ENCODE measurements at regions not wholly inside any gene's neighbourhood (a gene's known extent, or its start where the extent isn't known, plus 50 kb on each side); places are given as distances from the start of the nearest gene placed in this dataset.
"Not testable (repeated sequence)": the region's sequence is repeated elsewhere in the genome, so short reads cannot be mapped to it uniquely, and the experiment has no call there.

DNA sequence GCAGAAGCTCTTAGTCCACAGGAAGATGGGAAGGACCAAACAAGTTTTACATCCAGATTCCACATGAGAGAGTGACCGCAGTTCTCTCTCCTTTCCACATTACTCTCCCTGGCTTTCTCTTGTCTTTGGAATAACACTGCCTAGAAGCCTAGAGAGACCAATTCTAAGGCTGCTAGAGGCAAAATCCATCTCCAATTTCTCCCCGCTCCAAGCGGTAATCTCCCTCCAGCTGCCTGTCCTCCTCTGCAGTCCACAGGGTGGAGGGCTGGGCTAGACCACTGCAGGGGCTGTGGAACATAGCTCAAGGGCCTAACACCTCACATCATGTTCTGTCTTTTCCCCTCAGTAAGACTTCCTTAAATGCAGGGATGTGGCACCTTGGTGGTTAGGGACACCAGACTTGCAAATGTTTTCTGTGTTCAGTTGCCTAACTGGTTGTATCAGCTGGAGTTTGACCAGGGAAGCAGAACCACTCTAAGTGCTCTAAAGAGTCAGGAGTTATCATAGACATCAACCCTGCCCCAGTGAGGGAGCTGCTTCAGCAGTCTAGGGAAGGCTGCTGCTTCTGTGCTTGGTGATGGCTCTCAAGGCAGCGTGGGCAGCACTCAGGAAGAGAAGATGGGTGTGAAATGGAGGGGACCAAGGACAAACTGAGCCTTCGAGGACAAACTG is 423.1 kb downstream of the BCOR start:
- DNase-seq (ENCODE audit: low read depth) = no peak

DNA sequence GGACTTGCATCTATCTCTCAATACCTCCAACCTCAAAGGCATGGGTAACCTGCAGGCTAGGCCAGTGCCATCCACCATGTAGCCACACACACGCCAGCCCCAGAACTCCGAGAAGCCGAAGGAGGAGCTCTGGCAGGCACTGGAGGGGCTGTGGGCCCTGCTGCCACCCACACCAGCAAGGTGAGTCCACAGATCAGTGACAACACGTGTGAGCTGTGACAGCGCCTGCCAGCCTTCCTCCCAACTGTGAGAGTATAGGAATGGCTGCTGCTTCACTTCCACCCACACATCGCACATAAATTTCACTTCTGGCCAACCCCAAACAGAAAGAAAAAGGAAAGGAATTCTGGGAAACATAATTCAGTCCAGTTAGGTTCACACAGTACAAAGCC is 422.6 kb downstream of the BCOR start:
- no peak for DNase-seq (ENCODE audit: low read depth)

DNA sequence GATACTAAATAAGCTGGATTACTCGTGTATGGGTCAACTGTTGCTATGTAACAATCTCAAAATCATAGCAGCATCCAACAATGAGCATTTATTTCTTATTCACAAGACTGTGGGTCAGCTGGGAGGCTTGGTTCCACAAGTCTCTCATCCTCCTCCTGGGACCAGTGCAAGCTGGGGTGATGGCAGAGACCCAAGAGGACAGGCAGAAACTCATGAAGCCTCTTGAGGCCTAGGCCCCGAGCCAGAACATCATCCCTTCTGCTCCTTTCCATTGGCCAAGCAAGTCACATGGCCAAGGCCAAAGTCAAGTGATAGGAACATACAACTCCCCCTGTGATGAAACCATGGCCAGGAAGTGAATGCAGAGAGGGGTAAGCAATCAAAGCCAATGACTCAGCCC is 422.1 kb downstream of the BCOR start:
- DNase-seq (ENCODE audit: low read depth) = no peak

DNA sequence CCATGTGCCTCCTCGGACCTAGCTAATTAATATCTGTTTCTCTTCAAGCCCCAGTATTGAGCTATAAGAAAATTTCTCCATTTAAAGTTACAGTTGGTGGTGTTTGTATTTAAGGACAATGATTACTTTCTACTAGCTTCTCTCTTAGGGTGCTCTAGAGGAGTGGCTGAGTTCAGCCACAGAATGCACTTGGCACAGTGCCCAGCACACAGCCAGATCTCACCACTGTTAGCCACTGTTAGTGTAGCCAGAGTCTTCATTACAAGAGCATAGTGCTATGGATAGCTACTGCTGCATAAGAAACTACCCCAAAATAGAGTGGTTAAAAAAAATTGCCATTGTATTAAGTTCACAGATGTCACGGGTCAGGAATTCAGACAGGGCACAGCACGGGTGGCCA is 421.3 kb downstream of the BCOR start:
- no peak for DNase-seq (ENCODE audit: low read depth)

DNA sequence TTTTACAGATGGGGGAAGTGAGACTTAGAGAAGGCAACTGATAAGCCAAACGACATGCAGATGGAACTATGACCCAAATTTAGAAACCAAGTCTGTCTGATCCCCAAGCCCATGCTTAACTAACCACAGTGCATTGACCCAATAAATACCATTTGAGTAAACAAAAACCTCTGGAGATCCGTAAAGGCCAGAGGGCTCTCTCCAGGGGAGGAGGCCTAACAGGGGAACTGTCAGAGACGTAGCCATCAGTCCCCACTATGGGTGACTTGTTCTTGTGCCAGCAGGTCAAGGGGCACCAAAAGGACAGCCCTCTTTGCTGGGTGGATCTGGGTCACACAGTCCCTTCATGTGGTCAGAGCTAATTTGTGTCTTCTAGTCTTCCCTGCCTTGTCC is 420.2 kb downstream of the BCOR start:
- DNase-seq (ENCODE audit: low read depth) = no peak

DNA sequence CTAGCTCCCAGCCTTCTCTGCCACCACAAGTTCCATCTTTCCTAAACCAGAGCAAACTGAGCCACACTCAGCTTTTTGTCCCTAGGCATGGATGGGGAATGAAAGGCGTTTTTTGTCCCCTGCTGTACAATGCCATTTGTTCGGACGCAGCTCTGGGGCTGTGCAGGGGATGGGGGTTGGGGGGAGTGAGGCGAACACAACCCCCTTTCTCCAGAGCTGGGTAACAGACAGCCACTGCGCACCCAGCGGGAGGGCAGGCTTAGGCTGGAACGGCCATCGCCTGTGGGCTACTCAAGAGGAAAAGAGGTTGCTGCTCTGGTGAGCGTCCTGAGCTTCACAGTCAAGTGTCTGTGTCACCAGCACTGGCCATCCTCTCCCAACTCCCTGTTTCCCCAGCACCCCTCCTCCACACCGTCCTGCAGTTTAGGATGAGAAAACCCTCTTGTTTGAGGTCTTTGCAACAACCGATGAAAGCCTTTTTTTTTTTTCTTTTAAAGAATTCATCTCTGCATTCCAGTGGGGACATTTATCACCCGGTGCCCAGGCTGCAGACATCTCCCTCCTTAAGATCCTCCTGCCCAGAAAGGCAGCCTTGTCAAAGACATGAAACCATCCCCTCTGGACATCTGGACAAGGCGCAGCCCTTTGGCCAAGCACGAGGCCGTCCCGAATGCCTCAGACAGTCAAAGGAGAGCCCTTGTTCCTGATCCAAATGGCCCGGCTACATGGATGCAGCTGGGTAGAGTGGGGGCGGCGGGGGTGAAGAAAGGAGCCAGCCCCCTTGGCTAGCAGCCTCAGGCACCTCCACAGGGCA is 419.6 kb downstream of the BCOR start:
- no peak for DNase-seq (ENCODE audit: low read depth)

DNA sequence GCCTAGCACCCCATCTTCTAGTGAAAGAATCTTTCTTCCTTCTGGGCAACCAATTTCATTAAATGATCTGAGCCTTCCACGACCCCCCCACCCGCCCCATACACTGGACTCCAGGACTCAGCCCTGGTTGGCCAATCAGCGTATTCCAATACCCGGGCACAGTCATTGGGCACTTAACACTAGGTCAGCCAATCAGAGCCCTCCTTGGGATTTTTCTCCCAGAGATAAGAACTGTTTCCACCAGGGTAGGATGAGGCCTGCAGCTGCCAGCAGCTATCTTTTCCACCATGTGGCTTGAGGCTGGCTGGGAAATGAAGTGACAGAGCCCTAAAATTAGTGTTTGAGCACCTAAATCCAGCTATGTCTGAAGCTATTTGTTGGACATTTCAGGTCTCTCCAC is 418.8 kb downstream of the BCOR start:
- no peak for DNase-seq (ENCODE audit: low read depth)

DNA sequence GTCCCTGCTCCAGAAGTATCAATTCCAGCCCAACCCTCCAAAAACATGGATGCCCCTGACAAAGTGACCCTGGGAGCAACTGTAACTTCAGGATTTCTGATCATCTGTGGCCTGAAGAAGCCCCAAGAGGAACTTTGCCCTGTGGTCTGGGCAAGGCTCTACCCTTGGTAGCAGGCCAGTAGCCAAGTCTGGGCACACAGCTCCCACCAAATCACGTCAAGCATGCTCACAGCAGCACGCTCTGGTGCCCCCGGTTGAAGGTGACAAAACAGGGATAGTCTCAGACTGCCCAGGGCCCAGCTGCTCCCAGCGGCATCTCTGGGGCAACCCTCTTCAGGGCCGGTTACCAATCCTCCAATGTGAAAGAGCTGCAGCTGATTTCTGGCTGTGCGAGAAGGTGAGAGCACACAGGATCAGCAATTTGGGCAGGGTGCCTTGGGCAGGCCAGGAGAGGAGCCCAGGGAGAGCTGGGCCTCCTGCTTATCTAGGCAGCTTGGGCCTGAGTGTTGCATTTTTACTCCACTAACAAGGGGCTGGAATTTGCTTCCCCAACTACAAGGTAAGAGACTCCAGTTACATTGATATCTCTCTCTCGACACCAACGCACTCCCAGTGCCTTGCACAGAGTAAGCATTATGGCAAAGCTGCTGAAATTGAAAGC is 418.1 kb downstream of the BCOR start:
- no peak for DNase-seq (ENCODE audit: low read depth)

DNA sequence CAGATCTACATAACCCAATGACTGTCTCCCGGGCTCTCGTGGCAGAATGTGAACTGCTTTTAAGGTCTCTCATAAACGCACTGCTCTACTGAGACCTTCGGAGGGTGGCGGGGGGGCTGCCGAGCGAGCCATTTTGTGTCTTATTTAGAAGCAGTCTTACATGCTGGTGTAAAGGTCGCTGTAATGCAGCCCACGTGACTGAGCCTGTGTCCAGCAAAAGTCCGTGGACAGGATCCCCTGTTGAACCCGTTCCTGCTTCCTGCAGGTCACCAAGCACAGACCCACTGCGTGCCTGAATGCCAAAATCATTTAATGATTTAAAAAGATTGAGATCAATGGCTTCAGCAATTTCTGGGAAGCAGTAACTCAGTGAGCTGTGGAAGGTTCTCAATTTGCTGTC is 415.9 kb downstream of the BCOR start:
- DNase-seq (ENCODE audit: low read depth) = no peak

DNA sequence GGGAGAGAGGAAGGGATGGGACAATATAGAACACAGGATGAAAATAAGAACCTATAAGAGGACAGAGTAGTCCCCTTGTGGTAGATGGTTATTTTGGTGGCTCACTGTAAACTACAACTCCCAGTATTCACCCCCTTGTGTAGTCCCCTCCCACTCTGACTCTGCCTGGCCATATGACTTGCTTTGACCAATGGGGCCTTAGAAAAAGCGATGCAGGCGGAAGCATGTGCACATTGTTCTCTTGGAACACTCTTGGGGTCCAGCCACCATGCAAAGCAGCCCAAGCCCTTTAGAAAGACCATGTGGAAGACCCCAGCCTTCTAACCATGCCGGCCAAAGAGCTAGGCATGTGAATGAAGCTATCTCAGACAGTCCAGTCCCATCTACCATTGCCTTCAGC is 415.0 kb downstream of the BCOR start:
- DNase-seq (ENCODE audit: low read depth) = no peak

DNA sequence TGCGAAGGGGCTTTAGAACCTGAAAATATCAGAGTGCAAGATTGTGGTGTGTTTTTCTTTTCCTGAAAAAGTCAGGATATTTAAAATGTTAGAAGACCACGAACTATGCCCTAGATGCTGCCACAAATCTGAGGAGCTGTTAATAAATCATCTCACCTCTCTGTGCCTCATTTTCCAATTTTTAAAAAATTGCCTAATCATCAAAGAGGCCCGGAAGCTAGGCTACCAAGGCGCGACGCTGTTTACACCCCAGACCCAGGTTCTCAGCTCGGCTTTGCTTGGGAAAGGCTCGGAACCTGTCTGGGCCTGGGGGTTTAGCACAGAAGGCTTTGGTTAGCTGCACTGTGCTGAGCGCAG is 409.6 kb downstream of the BCOR start:
- DNase-seq (ENCODE audit: low read depth) = no peak

DNA sequence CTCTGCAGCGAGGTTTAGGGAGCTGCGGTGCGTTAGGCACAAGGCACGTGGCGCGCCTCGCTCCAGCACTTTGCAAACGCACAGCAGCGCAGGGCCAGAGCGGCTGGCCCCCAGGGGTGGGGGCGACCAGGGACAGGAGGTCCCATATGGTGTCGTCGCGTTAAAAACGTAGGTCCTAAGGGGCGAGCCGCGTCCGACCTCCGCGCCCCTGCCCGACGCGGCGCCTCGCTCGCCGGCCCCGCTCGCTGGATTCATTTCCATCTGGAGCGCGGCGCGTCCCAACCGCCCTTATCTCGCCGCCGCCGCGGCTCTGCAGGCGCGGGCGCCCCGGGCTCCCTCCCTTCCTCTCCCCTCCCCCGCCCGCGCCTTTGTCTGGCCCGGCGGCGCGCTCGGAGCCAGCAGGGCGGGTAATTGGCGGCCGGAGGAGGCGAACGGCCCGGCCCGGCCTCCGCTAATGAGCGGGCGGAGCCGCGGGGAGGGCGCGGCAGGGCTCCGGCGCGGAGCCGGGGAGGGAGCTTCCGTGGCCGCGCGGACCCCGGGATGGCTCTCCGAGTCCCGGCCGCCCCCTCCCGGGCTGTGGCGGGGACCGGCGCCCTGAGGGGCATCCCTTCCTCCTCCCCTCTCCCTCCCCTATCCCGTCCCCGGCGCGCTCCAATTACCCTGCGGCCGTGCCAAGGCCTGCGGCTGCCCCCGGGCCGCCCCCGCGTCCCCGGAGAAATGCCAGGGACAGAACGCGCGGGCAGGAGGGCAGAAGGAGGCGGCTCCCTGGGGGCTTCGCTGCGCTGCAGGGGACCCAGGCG is 409.0 kb downstream of the BCOR start:
- no peak for DNase-seq (ENCODE audit: low read depth)

DNA sequence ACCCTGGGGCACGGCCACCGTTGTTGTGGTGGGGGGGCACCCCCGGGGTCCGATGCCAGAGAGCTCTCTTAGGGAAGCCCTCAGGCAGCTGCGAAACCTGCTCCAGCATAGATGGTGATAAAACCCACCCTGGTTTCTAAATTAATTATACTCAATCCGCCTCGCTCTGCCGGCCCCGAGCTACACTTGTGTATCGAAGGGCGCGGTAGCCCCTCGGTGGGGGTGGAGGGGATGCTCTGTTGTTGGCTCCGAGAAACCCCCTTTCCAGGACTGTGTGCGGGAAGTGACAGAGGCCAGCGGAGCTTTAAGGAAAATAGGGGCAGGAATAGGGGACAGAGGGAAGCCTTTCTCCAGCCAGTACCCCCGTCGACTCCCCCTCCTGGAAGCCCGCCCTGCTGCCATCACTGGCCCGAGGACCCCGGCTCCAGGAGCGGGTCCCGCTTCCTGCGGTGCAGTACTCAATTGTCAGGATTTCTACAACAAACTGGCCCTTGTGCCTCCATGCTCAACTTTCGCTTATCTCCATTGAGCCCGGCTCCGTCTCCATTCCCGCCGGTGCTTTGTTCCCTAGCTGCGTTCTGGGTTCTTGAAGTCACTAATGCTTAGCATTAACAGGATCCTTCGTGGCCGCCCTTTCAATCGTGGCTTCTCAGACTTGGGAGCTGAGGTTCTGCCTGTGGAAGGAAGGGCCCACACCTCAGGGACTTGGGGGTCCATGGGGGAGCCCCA is 408.2 kb downstream of the BCOR start:
- DNase-seq (ENCODE audit: low read depth) = no peak

DNA sequence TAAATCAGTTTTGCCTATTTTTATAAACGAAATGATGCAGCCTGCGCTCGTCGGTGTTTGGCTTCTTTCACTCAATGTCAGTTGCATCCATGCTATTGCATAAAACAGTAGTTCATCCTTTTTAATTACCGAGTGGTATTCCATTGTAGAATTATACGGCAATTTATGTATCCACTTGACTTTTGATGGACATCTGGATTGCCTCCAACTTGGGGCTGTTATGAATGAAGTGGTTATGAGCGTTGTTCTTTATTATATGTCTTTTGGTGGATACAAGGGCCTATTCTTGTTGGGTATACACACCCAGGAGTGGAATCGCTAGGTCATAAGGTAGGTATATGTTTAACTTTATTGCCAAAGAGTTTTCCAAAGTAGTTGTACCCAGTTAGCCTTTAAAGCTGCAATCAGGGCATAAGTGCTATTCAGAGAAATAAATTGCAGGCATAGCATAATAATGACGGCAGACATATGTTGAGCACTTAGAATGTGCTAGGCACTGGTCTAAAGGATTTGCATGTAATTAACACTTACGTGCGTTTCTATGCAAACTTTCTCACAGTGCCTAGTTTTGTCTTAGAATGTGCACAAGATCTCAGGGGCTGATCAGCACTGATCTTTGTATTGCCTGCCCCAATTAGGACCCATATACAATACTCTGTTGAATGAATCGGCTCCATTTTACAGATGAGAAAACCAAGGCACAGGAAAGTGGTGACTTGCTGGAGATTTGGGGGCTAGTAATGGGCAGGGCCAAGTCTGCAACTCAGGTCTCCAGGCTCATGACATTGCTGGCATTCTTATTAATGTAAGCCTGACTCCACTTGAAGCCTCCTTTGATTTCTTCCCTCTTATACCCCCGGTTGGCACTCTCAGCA is 407.0 kb downstream of the BCOR start:
- DNase-seq (ENCODE audit: low read depth) = no peak

DNA sequence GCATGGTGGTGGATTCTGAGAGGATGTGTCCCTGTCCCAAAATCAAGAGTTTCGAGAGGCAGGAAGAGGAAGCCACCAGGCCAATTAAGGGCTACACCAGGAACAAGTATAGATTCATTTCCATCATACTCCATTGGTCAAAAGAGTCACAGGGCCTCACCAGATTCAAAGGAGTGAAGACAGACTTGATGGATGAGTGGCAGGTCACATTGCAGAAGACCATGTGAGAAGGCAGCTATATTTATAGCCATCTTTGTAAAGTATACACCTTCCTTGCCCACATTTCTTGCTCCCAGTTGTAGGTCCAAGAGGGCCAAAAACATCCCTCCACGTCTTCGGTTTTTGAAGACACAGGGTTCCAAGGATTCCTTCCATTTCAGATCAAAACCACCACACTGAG is 406.0 kb downstream of the BCOR start:
- no peak for DNase-seq (ENCODE audit: low read depth)

DNA sequence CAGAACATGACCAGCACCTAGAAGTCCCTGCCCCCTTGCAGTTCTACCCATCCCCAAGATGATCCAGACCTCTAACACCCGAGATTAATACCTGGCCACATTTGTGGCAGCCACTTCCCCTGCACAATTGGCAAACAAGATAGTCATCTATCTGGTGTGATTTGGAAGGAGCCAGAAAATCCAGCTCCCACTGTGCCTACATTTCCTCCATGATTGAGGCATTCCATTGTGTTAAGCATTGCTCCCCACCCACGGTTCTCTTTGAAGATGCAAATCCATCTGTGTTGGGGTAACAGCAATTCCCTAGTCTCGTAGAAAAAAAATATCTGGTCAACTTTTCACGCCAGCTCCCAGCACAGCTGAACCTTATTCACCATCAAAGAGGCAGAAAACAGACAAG is 405.0 kb downstream of the BCOR start:
- DNase-seq (ENCODE audit: low read depth) = no peak

DNA sequence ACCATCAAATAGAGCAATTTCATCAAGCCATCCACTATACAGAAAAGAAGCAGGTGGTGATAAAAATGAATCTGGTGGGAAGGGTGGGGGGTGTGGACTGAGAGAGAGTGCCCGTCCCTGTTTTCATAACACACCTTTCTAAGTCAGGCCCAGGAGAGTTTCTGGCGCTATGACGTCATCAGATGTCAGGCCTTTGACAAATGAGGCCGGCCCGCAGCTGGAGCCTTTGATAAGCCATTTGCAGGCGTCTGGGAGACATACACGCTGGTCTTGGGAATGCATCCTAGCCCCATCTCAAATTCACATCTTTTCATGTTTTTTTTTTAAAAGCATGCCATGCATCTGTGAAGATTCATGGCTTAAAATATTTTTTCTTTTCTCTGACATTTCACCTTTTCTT is 404.5 kb downstream of the BCOR start:
- DNase-seq (ENCODE audit: low read depth) = no peak

DNA sequence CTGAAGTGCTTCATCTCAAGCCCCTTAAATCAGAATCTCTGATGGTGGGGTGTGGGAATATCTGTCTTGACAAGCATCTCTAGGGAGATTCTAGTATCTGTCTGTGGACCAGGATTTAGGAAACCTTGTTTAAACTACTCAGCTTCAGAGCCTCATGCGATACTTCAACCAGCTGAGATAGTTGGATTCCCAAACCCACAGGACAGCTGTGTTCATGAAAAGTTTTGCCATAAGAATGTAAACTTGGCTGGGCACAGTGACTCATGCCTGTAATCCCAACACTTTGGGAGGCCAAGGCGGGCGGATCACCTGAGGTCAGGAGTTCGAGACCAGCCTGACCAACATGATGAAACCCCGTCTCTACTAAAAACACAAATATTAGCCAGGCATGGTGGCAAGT is 395.1 kb downstream of the BCOR start:
- not testable (repeated sequence) for DNase-seq (ENCODE audit: low read depth)

DNA sequence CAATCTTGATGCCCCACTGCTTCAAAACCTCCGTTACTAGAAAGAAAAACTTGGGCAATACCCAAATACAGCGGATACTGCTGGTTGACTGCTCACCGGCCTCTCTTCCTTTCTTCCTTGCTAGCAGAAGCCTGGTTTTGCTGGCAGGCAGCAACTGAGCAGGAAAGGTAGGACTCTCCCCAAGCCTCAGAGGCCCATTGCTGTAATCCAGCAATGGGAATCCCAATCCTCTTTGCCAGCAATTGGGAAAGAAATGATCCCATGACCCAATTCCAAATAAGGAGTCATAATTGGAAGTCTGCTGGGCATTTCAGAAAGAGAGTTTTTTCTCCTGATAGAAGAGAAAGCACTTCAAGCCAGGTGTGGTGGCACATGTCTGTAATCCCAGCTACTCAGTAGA is 394.5 kb downstream of the BCOR start:
- no peak for DNase-seq (ENCODE audit: low read depth)

DNA sequence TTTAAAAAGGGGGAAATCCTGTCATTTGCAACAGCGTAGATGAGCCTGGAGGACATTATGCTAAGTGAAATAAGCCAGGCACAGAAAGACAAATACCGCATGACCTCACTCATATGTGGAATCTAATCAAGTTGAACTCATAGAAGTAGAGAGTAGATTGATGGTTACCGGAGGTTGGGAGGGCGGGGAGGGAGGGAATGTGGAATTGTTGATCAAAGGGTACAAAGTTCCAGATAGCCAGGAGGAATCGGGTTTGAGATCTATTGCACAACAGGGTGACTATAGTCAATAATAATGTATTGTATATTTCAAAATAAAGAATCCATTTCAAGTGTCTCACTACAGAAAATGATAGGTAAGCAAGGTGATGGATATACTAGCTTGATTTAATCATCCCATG is 393.2 kb downstream of the BCOR start:
- no peak for DNase-seq (ENCODE audit: low read depth)

DNA sequence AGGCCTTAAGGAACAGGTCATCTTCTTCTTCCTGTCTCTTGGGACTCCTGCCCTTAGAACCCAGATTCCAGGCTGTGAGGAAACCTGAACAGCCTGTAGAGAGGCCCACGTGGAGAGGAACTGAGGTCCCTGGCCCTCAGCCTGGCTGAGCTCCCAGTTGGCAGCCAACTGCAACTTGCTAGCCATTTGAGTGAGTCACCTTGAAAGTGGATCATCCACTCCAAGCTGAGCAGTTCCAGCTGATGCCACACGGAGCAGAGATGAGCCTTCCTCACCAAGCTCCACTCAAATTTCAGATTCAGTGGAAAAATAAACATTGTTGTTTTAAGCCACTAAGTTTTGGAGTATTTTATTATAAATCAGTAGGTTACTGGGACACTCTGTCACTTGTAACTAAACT is 392.5 kb downstream of the BCOR start:
- no peak for DNase-seq (ENCODE audit: low read depth)

Measured in activated gamma-delta T cell treated with anti-CD3 and anti-CD28 coated beads, Interleukin-2, amount 50 U/mL, for 16 hours (primary cell).